22Rv1 (cell line): ENCODE measurements at regions not wholly inside any gene's neighbourhood (a gene's known extent, or its start where the extent isn't known, plus 50 kb on each side); places are given as distances from the start of the nearest gene placed in this dataset.

ENCODE experiments used
- ZFX ChIP-seq: fragments of 450-650 bp; IDR thresholded peaks from 2 replicates; pipeline ENCODE4 v1.6.1; 2017; ENCODE audit warnings: antibody characterized with exemption, borderline replicate concordance
- TF ChIP-seq, protein P1 (sequence below): fragments of 450-650 bp; IDR thresholded peaks from 2 replicates; pipeline ENCODE4 v1.5.1; 2017; ENCODE audit warnings: mild to moderate bottlenecking

DNA sequence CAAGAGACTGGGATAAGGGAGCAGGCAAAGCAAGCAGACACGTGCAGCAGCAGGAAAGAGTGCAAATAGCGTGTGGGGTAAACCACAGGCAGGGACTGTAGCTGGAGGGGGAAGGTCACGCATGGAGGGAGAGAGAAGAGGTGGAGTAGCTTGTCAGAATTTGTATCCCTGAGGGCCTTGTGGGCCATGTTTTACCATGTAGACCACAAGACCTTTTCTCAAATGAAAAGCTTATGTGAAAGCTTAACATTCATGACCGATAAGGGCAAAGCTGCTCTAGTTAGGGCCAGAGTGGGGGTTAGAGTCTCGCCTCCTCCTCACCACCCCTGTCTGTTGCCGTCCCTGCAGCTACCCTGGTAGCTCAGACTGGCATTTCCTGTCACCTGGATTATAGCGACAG is 152.9 kb upstream of the E2F7 start:
- TF ChIP-seq, protein P1, sequence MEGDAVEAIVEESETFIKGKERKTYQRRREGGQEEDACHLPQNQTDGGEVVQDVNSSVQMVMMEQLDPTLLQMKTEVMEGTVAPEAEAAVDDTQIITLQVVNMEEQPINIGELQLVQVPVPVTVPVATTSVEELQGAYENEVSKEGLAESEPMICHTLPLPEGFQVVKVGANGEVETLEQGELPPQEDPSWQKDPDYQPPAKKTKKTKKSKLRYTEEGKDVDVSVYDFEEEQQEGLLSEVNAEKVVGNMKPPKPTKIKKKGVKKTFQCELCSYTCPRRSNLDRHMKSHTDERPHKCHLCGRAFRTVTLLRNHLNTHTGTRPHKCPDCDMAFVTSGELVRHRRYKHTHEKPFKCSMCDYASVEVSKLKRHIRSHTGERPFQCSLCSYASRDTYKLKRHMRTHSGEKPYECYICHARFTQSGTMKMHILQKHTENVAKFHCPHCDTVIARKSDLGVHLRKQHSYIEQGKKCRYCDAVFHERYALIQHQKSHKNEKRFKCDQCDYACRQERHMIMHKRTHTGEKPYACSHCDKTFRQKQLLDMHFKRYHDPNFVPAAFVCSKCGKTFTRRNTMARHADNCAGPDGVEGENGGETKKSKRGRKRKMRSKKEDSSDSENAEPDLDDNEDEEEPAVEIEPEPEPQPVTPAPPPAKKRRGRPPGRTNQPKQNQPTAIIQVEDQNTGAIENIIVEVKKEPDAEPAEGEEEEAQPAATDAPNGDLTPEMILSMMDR, result no peak
- no peak for TF ChIP-seq ZFX
